GM20000 (cell line): ENCODE measurements at regions not wholly inside any gene's neighbourhood (a gene's known extent, or its start where the extent isn't known, plus 50 kb on each side); places are given as distances from the start of the nearest gene placed in this dataset.

Experiments used
- DNase-seq: peaks from one replicate; pipeline ENCODE4 v3.0.0; 2012; ENCODE audit warnings: low spot score
- TF ChIP-seq, protein P1 (sequence below): IDR thresholded peaks from 2 replicates; pipeline ENCODE4 v1.5.1; 2012; ENCODE audit warnings: mild to moderate bottlenecking, control low read depth; ENCODE audit errors: extremely low read depth, missing control alignments

DNA sequence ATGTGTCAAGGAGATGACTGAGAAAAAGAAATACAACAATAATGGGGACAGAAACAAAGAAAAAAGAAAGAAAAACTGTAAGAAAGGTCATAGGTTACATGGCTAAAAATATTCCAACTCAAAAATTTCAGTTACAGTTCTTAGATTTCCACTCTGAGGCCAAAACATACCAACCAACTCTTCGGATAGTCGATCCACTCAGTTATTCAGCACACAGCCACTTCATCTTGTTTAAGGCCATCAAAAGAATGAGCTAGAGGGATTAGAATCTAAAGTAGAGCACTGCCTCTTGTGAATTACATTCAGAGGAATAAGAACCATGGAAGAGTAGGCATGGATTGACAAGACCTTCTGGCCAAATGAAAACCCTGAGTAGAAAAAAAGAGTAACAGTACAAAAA lies 277.0 kb downstream of the MRPL39 start:
- no peak for DNase-seq
- TF ChIP-seq, protein P1, sequence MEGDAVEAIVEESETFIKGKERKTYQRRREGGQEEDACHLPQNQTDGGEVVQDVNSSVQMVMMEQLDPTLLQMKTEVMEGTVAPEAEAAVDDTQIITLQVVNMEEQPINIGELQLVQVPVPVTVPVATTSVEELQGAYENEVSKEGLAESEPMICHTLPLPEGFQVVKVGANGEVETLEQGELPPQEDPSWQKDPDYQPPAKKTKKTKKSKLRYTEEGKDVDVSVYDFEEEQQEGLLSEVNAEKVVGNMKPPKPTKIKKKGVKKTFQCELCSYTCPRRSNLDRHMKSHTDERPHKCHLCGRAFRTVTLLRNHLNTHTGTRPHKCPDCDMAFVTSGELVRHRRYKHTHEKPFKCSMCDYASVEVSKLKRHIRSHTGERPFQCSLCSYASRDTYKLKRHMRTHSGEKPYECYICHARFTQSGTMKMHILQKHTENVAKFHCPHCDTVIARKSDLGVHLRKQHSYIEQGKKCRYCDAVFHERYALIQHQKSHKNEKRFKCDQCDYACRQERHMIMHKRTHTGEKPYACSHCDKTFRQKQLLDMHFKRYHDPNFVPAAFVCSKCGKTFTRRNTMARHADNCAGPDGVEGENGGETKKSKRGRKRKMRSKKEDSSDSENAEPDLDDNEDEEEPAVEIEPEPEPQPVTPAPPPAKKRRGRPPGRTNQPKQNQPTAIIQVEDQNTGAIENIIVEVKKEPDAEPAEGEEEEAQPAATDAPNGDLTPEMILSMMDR, result no peak

DNA sequence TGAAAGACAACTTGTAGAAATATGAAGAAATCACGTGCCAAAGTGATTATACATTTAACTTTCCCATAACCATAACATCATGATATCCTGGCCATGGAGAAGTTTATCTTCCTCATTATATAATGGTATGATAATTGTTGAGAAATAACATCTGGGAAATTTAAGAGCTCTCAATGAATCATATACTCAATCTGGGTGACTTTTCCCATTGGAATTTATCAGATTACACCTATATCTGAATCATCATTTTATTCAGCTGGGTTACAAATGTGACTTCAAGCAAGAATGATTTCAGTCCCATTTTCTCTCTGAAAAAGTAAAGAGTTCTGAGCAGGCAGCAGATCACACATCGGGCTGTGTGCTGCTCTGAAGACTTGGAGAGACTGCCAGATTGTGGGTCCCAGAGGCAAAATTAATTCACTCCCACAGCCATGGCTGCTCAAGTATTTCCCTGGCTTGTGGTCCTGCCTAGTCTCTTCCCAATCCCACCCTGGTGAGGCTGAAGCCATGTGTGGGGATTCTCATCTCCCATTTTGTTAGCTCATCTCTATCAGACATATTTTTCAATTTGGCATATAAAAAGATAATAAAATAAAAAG lies 278.0 kb downstream of the MRPL39 start:
- no peak for DNase-seq
- TF ChIP-seq, protein P1, result no peak

DNA sequence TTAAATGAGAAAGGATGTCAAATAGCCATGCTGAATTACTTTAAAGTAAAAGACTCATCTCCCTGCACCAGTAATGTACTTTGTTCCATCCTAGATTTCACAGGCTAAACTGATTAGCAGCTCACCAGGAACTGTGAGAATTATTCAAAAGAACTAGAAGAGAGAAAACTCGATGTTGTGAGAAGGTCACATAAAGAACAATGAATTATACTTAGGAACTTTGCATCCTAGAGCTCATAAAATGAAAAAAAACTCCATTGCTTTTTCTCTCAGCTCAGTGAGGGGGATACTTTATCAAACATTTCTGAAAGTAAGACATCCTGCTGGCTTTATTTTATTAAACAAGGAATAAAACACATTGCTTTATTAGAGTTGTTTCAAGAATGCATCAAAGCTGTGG lies 278.5 kb downstream of the MRPL39 start:
- DNase-seq, result no peak
- TF ChIP-seq, protein P1, result no peak

DNA sequence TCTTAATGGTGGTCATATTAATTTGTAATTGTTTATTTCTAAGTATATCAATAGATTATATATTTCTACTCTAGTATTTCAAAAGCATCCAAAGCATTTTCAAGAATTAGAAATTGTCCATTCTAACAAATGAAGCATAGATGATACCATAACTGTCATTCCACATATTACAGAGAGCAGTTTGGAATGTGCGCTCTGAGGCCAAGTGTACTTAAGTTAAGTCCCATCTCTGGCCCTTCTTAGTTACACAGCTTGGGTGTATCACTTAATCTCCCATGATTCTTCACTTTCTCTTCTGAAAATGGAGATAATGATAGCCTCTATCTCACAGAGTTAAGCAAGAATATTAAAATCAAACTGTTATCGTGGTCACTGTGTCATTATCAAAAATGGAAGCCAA lies 281.1 kb downstream of the MRPL39 start:
- TF ChIP-seq, protein P1, result no peak
- no peak for DNase-seq

DNA sequence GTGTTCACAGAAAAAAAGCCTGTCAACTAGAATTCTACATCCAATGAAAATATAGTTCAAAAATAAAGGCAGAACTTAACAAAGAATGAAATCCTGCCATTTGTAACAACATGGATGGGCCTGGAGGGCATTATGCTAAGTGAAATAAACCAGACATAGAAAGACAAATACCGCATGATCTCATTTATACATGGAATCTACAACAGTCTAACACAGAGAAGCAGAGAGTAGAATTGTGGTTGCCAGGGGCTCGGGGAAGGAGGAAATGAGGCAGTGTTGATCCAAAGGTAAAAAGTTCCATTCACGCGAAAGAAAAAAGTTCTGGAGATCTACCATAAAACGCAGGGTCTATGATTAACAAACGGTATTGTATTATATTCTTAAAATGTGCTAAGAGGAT lies 282.6 kb downstream of the MRPL39 start:
- no peak for DNase-seq
- TF ChIP-seq, protein P1, result no peak

DNA sequence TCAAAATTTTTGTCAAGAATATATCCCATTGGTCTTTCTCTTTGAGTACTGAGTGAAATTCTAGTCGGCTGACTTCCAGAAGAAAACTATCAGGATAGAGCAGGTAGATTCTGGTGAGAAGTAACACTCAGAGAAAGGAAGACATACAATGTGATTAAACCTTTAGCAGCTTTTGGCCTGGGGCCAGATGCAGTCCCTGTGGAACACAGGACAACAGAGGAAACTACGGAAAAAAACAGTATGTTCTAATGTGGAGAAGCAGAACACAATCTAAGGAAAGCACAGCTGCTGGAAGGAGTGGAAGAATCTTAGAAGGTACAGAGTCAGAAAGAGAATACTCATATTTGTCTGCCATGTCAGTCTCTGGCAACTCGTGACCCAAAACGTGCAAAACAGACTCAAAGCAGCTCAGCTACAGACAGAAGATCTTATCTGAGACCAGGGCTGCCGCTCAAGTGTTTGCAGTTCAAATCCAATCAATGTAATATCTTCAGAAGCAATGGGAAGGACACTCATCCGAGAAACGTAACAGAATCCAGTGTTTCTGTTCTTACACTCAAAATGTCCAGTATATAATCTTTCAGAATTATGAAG lies 283.8 kb downstream of the MRPL39 start:
- DNase-seq, result no peak
- TF ChIP-seq, protein P1, result no peak

DNA sequence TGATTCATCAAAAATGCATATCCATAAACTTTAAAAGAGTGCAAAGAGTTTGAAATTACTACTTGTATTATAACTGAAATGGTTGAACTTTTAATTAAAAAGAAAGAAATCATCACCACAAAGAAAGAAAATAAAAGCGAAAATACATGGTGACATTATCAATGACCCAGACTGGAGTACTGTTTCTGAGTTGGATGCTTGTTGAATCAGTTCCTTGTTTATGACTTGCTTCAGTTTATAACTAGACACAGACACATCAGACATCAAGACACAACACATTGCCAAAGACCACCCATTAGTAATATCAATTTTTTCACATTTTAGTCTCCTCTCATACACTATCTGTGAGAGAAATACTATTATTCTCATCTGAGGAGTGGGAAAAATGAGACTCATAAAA lies 293.0 kb downstream of the MRPL39 start:
- TF ChIP-seq, protein P1, result no peak
- no peak for DNase-seq
